ENCODE measurements at regions not wholly inside any gene's neighbourhood (a gene's known extent, or its start where the extent isn't known, plus 50 kb on each side); places are given as distances from the start of the nearest gene placed in this dataset.

DNA sequence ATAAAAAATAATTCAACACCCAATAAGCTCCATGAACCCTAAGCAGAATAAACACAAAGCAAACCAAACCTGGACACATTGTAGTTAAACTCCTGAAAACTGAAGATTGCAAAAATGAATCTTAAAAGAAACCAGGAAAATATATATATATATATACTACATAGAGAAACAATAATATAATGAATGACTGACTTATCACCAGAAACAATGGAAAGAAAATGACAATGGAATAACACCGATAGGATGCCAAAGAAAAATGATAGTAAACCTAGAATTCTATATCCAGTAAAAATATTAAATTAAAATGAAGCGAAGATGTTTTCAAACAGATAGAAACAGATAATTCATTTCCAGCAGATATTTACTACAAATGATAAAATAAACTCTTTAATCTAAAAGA is 346.9 kb downstream of the IRS1 start:
- ATAC-seq, result no peak
- TF ChIP-seq, protein P1, sequence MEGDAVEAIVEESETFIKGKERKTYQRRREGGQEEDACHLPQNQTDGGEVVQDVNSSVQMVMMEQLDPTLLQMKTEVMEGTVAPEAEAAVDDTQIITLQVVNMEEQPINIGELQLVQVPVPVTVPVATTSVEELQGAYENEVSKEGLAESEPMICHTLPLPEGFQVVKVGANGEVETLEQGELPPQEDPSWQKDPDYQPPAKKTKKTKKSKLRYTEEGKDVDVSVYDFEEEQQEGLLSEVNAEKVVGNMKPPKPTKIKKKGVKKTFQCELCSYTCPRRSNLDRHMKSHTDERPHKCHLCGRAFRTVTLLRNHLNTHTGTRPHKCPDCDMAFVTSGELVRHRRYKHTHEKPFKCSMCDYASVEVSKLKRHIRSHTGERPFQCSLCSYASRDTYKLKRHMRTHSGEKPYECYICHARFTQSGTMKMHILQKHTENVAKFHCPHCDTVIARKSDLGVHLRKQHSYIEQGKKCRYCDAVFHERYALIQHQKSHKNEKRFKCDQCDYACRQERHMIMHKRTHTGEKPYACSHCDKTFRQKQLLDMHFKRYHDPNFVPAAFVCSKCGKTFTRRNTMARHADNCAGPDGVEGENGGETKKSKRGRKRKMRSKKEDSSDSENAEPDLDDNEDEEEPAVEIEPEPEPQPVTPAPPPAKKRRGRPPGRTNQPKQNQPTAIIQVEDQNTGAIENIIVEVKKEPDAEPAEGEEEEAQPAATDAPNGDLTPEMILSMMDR (IDR thresholded peaks at IDR 0.05), result no peak
- TF ChIP-seq POLR2A (IDR thresholded peaks at IDR 0.05), result no peak
- Histone ChIP-seq H3K27me3 (no peaks in the 10 kb centered on the region), H3K36me3 (no peaks in the 10 kb centered on the region), H3K4me3 (no peak overlapping the region), H3K9me3 (peaks cover 0 to 28% (median 6%) of the 10 kb centered on the region in 12 donors), H3K27ac (no peak overlapping the region), H3K4me1 (peaks cover 0 to 2% (median 0%) of the 10 kb centered on the region in 12 donors)
- no peak for DNase-seq
- 86 to 95% (median 92%) methylated on average over 2 of the region's 2 CpGs for WGBS, 4 donors
- intact Hi-C loops (cut with DNase I), result no loop called here

DNA sequence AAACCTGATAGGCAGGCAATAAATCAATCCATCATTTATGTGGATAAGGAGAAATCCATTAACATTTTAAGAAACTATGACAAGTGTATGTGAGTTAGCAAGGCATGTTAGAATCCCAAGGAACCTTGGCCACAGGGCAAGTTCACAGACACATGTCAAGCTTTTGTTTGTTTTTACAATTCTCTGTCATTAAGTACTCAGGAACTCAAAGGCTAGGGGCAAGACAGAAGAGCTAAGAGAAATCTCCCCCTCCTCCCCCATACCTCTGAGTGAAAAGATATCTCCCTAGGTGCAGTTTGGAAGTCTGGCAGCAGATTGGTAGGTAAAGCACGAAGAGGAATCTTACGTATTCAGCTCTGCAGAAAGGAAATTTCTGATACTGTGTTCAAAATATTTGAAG is 348.1 kb downstream of the IRS1 start:
- Histone ChIP-seq H3K4me3 (no peak overlapping the region), H3K4me1 (peaks cover 0 to 15% (median 4%) of the 10 kb centered on the region in 12 donors), H3K27me3 (no peaks in the 10 kb centered on the region), H3K27ac (no peak overlapping the region), H3K36me3 (no peaks in the 10 kb centered on the region), H3K9me3 (peaks cover 0 to 28% (median 4%) of the 10 kb centered on the region in 12 donors)
- intact Hi-C loops (cut with DNase I), result no loop called here
- ATAC-seq (no peak), DNase-seq (no peak)
- 67 to 91% (median 88%) methylated on average over 2 of the region's 2 CpGs for WGBS, 4 donors
- no peak for TF ChIP-seq POLR2A (IDR thresholded peaks at IDR 0.05)
- TF ChIP-seq, protein P1 (IDR thresholded peaks at IDR 0.05), result no peak

DNA sequence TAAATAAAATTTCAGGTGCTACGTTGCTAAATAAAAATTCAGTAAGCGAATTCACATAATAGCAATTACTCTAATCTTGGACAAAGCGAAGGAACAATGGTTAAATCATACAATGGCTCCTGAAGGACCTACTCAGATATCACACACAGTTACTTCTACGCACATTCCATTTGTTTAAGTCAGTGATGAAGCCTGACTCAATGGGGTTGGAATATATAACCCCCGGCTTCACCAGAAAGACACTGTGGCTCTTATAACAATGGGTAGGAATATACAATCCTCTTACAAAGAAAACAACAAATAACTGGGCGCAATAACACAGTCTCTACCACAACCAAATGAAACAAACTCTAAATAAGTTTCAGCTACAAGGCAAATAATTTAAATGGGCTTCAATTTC is 349.5 kb downstream of the IRS1 start:
- Histone ChIP-seq H3K27ac (no peak overlapping the region), H3K9me3 (peaks cover 0 to 22% (median 3%) of the 10 kb centered on the region in 12 donors), H3K4me1 (peaks cover 0 to 29% (median 10%) of the 10 kb centered on the region in 12 donors), H3K4me3 (no peak overlapping the region), H3K27me3 (no peaks in the 10 kb centered on the region), H3K36me3 (no peaks in the 10 kb centered on the region)
- intact Hi-C loops (cut with DNase I), result no loop called here
- WGBS, 4 donors, result 91 to 95% (median 94%) methylated on average over 6 of the region's 6 CpGs
- TF ChIP-seq, protein P1 (IDR thresholded peaks at IDR 0.05), result no peak
- TF ChIP-seq POLR2A (IDR thresholded peaks at IDR 0.05), result no peak
- ATAC-seq, result no peak
- no peak for DNase-seq

DNA sequence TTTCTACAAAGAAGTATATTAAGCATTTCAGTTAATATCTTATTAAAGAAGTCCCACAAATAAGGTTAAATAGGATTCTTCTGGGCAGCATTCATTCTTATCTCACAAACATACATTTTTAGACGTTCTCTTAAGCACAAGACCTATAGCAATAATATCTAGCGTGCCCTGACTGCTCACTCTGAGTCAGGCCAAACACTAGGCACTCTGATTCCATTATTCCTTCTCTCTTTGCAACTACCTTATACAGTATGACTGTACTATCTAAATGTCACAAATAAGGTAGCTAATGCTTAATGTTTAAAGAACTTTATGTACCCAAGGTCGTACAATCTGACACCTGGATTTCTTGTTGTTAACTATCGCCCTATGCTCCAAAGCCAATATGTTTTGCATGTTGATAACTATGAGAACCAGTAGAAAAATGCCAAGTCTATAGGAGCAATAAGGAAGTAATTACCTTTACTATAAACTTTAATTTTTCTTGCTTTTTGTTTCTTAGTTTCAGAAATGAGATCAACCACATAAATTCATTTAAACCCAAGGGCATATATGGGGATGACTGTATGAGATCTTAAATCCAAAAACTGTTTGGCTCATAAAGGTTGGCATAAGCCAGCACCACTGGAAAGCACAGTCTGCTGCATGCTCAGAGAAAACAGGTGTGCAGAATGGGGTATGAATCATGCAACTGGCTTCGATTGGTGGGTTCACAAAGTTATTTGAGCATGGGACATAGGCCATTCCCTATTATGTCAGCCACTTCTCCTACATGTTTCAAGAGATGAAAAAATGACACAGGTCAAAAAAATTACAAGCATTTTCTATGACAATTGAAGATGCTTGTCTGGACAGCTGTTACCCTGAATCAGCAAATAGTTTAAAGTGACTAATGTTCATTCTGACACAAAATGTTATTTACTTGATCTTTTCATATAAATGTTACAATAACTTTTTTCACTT is 352.0 kb downstream of the IRS1 start:
- intact Hi-C loops (cut with DNase I), result loop anchor here in 6 of 10 donors (2.0 to 10.0 kb wide), 4 partner anchors 69 to 350 kb away; partner anchors contain the start of gene IRS1 (in 6 of the 6)
- WGBS, 4 donors, result 68 to 73% (median 71%) methylated on average over 5 of the region's 5 CpGs
- Histone ChIP-seq H3K36me3 (no peaks in the 10 kb centered on the region), H3K4me1 (peaks cover 0 to 33% (median 10%) of the 10 kb centered on the region in 12 donors), H3K27ac (peak overlapping the region in 5 of 12 donors; percentile 17 to 61 (median 54)), H3K4me3 (no peak overlapping the region), H3K27me3 (no peaks in the 10 kb centered on the region), H3K9me3 (peaks cover 0 to 12% (median 2%) of the 10 kb centered on the region in 12 donors)
- DNase-seq (no peak), ATAC-seq (peak in 1 of 4 donors; percentile 19)
- TF ChIP-seq POLR2A (IDR thresholded peaks at IDR 0.05), result no peak
- TF ChIP-seq, protein P1 (IDR thresholded peaks at IDR 0.05), result no peak

All from heart left ventricle (tissue), 16 donors.